DOHH2 (cell line): ENCODE measurements at regions not wholly inside any gene's neighbourhood (a gene's known extent, or its start where the extent isn't known, plus 50 kb on each side); places are given as distances from the start of the nearest gene placed in this dataset.

Source experiments
- H3F3A ChIP-seq: fragments of 200-600 bp; sonication (generic), shearing (Covaris generic); 2 replicates; pipeline ENCODE4 v1.6.0; 2016; ENCODE audit warnings: antibody characterized with exemption, mild to moderate bottlenecking; ENCODE audit not compliant: control insufficient read depth, insufficient read depth
- H3K27ac ChIP-seq: fragments of 200-600 bp; sonication (generic); 2 replicates; pipeline ENCODE4 v1.5.1; 2014; ENCODE audit warnings: low read depth, mild to moderate bottlenecking, low read length, moderate library complexity
- H3K27me3 ChIP-seq: fragments of 200-600 bp; sonication (generic); 2 replicates; pipeline ENCODE4 v1.6.1; 2014; ENCODE audit warnings: mild to moderate bottlenecking, low read length, mixed read lengths; ENCODE audit not compliant: control insufficient read depth
- H3K36me3 ChIP-seq: fragments of 200-600 bp; sonication (generic); 2 replicates; pipeline ENCODE4 v1.6.1; 2014; ENCODE audit warnings: mild to moderate bottlenecking, low read length, moderate library complexity, mixed read lengths; ENCODE audit not compliant: control insufficient read depth
- H3K4me1 ChIP-seq: fragments of 200-600 bp; sonication (generic); 2 replicates; pipeline ENCODE4 v1.6.1; 2014; ENCODE audit warnings: mild to moderate bottlenecking, low read length, mixed read lengths; ENCODE audit not compliant: control insufficient read depth
- H3K4me2 ChIP-seq: fragments of 200-600 bp; sonication (generic); 2 replicates; pipeline ENCODE4 v1.6.0; 2014; ENCODE audit warnings: mild to moderate bottlenecking, low read length, moderate library complexity
- H3K4me3 ChIP-seq: fragments of 200-600 bp; sonication (generic); 2 replicates; pipeline ENCODE4 v1.5.1; 2014; ENCODE audit warnings: mild to moderate bottlenecking, low read length, mixed read lengths
- H3K79me2 ChIP-seq: fragments of 200-600 bp; sonication (generic); 2 replicates; pipeline ENCODE4 v1.6.1; 2014; ENCODE audit warnings: mild to moderate bottlenecking, low read length, mixed read lengths; ENCODE audit not compliant: control insufficient read depth
- H3K9me2 ChIP-seq: fragments of 200-600 bp; sonication (generic); replicated peaks from 2 replicates; pipeline ENCODE4 v1.6.1; 2014; ENCODE audit warnings: mild to moderate bottlenecking, low read length, mixed read lengths; ENCODE audit not compliant: control insufficient read depth
- H3K9me3 ChIP-seq: fragments of 200-600 bp; sonication (generic); 2 replicates; pipeline ENCODE4 v1.6.1; 2014; ENCODE audit warnings: antibody characterized with exemption, low read length, mixed read lengths; ENCODE audit not compliant: control insufficient read depth, insufficient read depth
- H4K20me1 ChIP-seq: fragments of 200-600 bp; sonication (generic); 2 replicates; pipeline ENCODE4 v1.6.0; 2014; ENCODE audit warnings: low read depth, mild to moderate bottlenecking, antibody characterized with exemption, low read length, moderate library complexity; ENCODE audit not compliant: control insufficient read depth, insufficient read depth
- CTCF ChIP-seq: fragments of 200-600 bp; sonication (generic); IDR thresholded peaks from one replicate; pipeline ENCODE4 v1.5.1; 2014; ENCODE audit warnings: antibody characterized with exemption, mild to moderate bottlenecking, low read depth, low read length; ENCODE audit not compliant: poor library complexity, severe bottlenecking
- EZH2phosphoT487 ChIP-seq: fragments of 200-600 bp; sonication (generic); IDR thresholded peaks from 2 replicates; pipeline ENCODE4 v1.6.1; 2017; ENCODE audit warnings: borderline replicate concordance, mild to moderate bottlenecking, antibody characterized with exemption, low read length, moderate library complexity, mixed read lengths

GRCh38 chr5:96226941-96227552 lies 206.0 kb downstream of the PCSK1 start:
- TF ChIP-seq CTCF (no peak), EZH2phosphoT487 (no peak)
- Histone ChIP-seq H3K79me2 (no peaks in the 10 kb centered on the region), H3K4me3 (no peak overlapping the region), H3K36me3 (no peaks in the 10 kb centered on the region), H3K9me3 (no peaks in the 10 kb centered on the region), H3K4me1 (no peaks in the 10 kb centered on the region), H3K27ac (no peak overlapping the region), H4K20me1 (no peaks in the 10 kb centered on the region), H3K27me3 (no peaks in the 10 kb centered on the region), H3F3A (no peaks in the 10 kb centered on the region), H3K4me2 (no peak overlapping the region), H3K9me2 (no peaks in the 10 kb centered on the region)

GRCh38 chr5:96222129-96222528 lies 210.9 kb downstream of the PCSK1 start:
- no peak overlapping the region for H3K4me2 ChIP-seq
- no peaks in the 10 kb centered on the region for H3K4me1 ChIP-seq
- H3K9me2 ChIP-seq: no peaks in the 10 kb centered on the region
- H3K9me3 ChIP-seq: no peaks in the 10 kb centered on the region
- no peak overlapping the region for H3K27ac ChIP-seq
- TF ChIP-seq CTCF: no peak
- no peak for TF ChIP-seq EZH2phosphoT487
- no peaks in the 10 kb centered on the region for H3F3A ChIP-seq
- H3K27me3 ChIP-seq: no peaks in the 10 kb centered on the region
- H3K4me3 ChIP-seq: no peak overlapping the region
- no peaks in the 10 kb centered on the region for H3K79me2 ChIP-seq
- no peaks in the 10 kb centered on the region for H4K20me1 ChIP-seq
- no peaks in the 10 kb centered on the region for H3K36me3 ChIP-seq

- no peaks in the 10 kb centered on the region for H3K79me2 ChIP-seq
Observed at GRCh38 chr5:96220610-96221390, 212.2 kb downstream of the PCSK1 start.

More at GRCh38 chr5:96220610-96221390, 212.2 kb downstream of the PCSK1 start:
- no peaks in the 10 kb centered on the region for H3K27me3 ChIP-seq
- no peaks in the 10 kb centered on the region for H3K9me2 ChIP-seq
- H3K4me2 ChIP-seq: no peak overlapping the region
- no peaks in the 10 kb centered on the region for H4K20me1 ChIP-seq
- H3K36me3 ChIP-seq: no peaks in the 10 kb centered on the region
- H3K27ac ChIP-seq: no peak overlapping the region
- TF ChIP-seq CTCF (no peak), EZH2phosphoT487 (no peak)
- no peak overlapping the region for H3K4me3 ChIP-seq
- H3F3A ChIP-seq: no peaks in the 10 kb centered on the region
- no peaks in the 10 kb centered on the region for H3K9me3 ChIP-seq
- no peaks in the 10 kb centered on the region for H3K4me1 ChIP-seq
